Psoas muscle (tissue), 7 donors: ENCODE measurements at regions not wholly inside any gene's neighbourhood (a gene's known extent, or its start where the extent isn't known, plus 50 kb on each side); places are given as distances from the start of the nearest gene placed in this dataset.
"Not testable (repeated sequence)": the region's sequence is repeated elsewhere in the genome, so short reads cannot be mapped to it uniquely, and the experiment has no call there.

Experiments used
- ATAC-seq, 4 donors: fragments of 200-7000 bp; cut with Tn5 transposase; one replicate each; pipeline ENCODE4 v1.9.1; 2020; ENCODE audit warnings: moderate library complexity in 3 of 4, mild to moderate bottlenecking in 2 of 4
- DNase-seq, 2 donors: peaks; one replicate each; pipeline ENCODE4 v3.0.0-alpha.2; 2020
- H3K27ac ChIP-seq: fragments of 200-600 bp; one replicate; pipeline ENCODE4 v1.8.0; 2022
- H3K27me3 ChIP-seq, 3 donors: fragments of 200-600 bp in 1 of 3; one replicate each; pipeline versions ENCODE4 v1.6.1 to v1.8.0; 2013 to 2022; ENCODE audit warnings: low read length in 2 of 3, mild to moderate bottlenecking in 2 of 3, moderate library complexity in 1 of 3; ENCODE audit not compliant: insufficient read depth in 3 of 3
- H3K36me3 ChIP-seq, 2 donors: fragments of 200-600 bp in 1 of 2; one replicate each; pipeline versions ENCODE4 v1.6.1 to v1.8.0; 2013 to 2022; ENCODE audit warnings: low read depth in 1 of 2, mild to moderate bottlenecking in 1 of 2, moderate library complexity in 1 of 2; ENCODE audit not compliant: insufficient read depth in 1 of 2
- H3K4me1 ChIP-seq: fragments of 200-600 bp; one replicate; pipeline ENCODE4 v1.8.0; 2022
- H3K4me3 ChIP-seq: fragments of 200-600 bp; one replicate; pipeline ENCODE4 v1.8.0; 2022; ENCODE audit warnings: mild to moderate bottlenecking
- H3K9me3 ChIP-seq: fragments of 200-600 bp; one replicate; pipeline ENCODE4 v1.8.0; 2022
- CTCF ChIP-seq: fragments of 200-600 bp; IDR thresholded peaks from one replicate; pipeline ENCODE4 v1.8.0; 2022; ENCODE audit warnings: antibody characterized with exemption
- WGBS, 3 donors: extraction: QIAGEN DNeasy Blood & Tissue Kit; methylation state at CpG; one replicate each; pipeline versions ENCODE4 v1.1.6 to v1.1.7; 2013; 5-methylcytosine and 5-hydroxymethylcytosine counted together
- intact Hi-C, 2 donors: fragments of 100-400 bp; cut with DNase I; formaldehyde crosslinking; loops; one replicate each; pipeline versions ENCODE4 v1.11.0 to v1.14.2; 2022
- donor health status: healthy with polysubstance abuse.
- donor health status: DM: no; HTN: no; CAD: no; lungs with moderate emphysema.
- donor health status: Bipolar disorder and iron deficiency.
- donor health status: healthy.
- donor health status: DM: yes; HTN: yes; CAD: no.
- donor health status: DM: no; HTN: no; CAD: no.
- donor health status: DM: yes; HTN: yes; CAD: no.

GRCh38 chr17:14434506-14434905 lies 133.6 kb downstream of the HS3ST3B1 start:
- TF ChIP-seq CTCF = no peak
- Histone ChIP-seq H3K27me3 (no peaks in the 10 kb centered on the region), H3K4me3 (no peak overlapping the region), H3K4me1 (no peaks in the 10 kb centered on the region), H3K9me3 (no peaks in the 10 kb centered on the region), H3K36me3 (no peaks in the 10 kb centered on the region), H3K27ac (no peak overlapping the region)
- intact Hi-C loops = no loop called here
- DNase-seq (no peak), ATAC-seq (no peak)

GRCh38 chr17:14432079-14432478 lies 131.2 kb downstream of the HS3ST3B1 start:
- Histone ChIP-seq H3K27ac (no peak overlapping the region), H3K27me3 (no peaks in the 10 kb centered on the region), H3K36me3 (no peaks in the 10 kb centered on the region), H3K4me1 (no peaks in the 10 kb centered on the region), H3K4me3 (no peak overlapping the region), H3K9me3 (no peaks in the 10 kb centered on the region)
- WGBS, 3 donors = 32 to 53% (median 33%) methylated on average over 2 of the region's 2 CpGs
- no peak for TF ChIP-seq CTCF
- ATAC-seq (no peak), DNase-seq (no peak)
- intact Hi-C loops = no loop called here

- Histone ChIP-seq H3K36me3 (no peaks in the 10 kb centered on the region), H3K4me3 (no peak overlapping the region), H3K27ac (no peak overlapping the region), H3K4me1 (no peaks in the 10 kb centered on the region), H3K27me3 (no peaks in the 10 kb centered on the region), H3K9me3 (no peaks in the 10 kb centered on the region)
- TF ChIP-seq CTCF = no peak
- no peak for ATAC-seq
- intact Hi-C loops = no loop called here
- DNase-seq = no peak
- WGBS, 3 donors = 82 to 91% (median 85%) methylated on average over 2 of the region's 2 CpGs
These were observed 128.2 kb downstream of the HS3ST3B1 start for GRCh38 chr17:14429084-14429483.

- no peaks in the 10 kb centered on the region for H3K27me3 ChIP-seq
- no peak for DNase-seq
- ATAC-seq = no peak
- H3K27ac ChIP-seq = no peak overlapping the region
- TF ChIP-seq CTCF = no peak
- 12 to 20% (median 19%) methylated on average over 1 of the region's 1 CpG for WGBS, 3 donors
- no peaks in the 10 kb centered on the region for H3K36me3 ChIP-seq
- intact Hi-C loops = no loop called here
- H3K9me3 ChIP-seq = no peaks in the 10 kb centered on the region
- no peak overlapping the region for H3K4me3 ChIP-seq
- no peaks in the 10 kb centered on the region for H3K4me1 ChIP-seq
These were observed 127.8 kb downstream of the HS3ST3B1 start for GRCh38 chr17:14428648-14429029.

- H3K27me3 ChIP-seq = no peaks in the 10 kb centered on the region
- no peak overlapping the region for H3K27ac ChIP-seq
- TF ChIP-seq CTCF = no peak
- no peaks in the 10 kb centered on the region for H3K9me3 ChIP-seq
- H3K36me3 ChIP-seq = no peaks in the 10 kb centered on the region
- DNase-seq (no peak), ATAC-seq (no peak)
- no peak overlapping the region for H3K4me3 ChIP-seq
- H3K4me1 ChIP-seq = no peaks in the 10 kb centered on the region
- intact Hi-C loops = no loop called here
- 17 to 21% (median 20%) methylated on average over 14 of the region's 14 CpGs for WGBS, 3 donors
These were observed 127.2 kb downstream of the HS3ST3B1 start for GRCh38 chr17:14427900-14428647.

GRCh38 chr17:14423156-14423555 lies 122.3 kb downstream of the HS3ST3B1 start:
- H3K27me3 ChIP-seq, DNase-seq, intact Hi-C loops, H3K4me1 ChIP-seq, H3K9me3 ChIP-seq, H3K27ac ChIP-seq, ATAC-seq, H3K36me3 ChIP-seq, H3K4me3 ChIP-seq: not testable (repeated sequence)
- 81 to 87% (median 86%) methylated on average over 8 of the region's 8 CpGs for WGBS, 3 donors
